ENCODE measurements at regions not wholly inside any gene's neighbourhood (a gene's known extent, or its start where the extent isn't known, plus 50 kb on each side); places are given as distances from the start of the nearest gene placed in this dataset.
A peak's percentile ranks its signal among the peaks of the same experiment; 100 is the strongest.
"Not testable (repeated sequence)": the region's sequence is repeated elsewhere in the genome, so short reads cannot be mapped to it uniquely, and the experiment has no call there.

- H4K5ac ChIP-seq (ENCODE audit: low read length); H3K79me1 ChIP-seq (ENCODE audit: low read length); H3K4ac ChIP-seq (ENCODE audit: low read depth, low read length); H3K4me2 ChIP-seq (ENCODE audit: low read length); H3K79me2 ChIP-seq (ENCODE audit: control insufficient read depth, insufficient read depth, low read length); H2BK120ac ChIP-seq (ENCODE audit: low read depth, low read length); H4K8ac ChIP-seq (ENCODE audit: low read depth, low read length); H3K4me3 ChIP-seq (ENCODE audit: low read length); DNase-seq; H3K4me1 ChIP-seq (ENCODE audit: control insufficient read depth, low read depth, low read length); H3K27ac ChIP-seq (ENCODE audit: low read depth, low read length); H3K9ac ChIP-seq (ENCODE audit: low read length); H3K36me3 ChIP-seq (ENCODE audit: control insufficient read depth, insufficient read depth, low read length); H2BK5ac ChIP-seq (ENCODE audit: low read length); H2BK15ac ChIP-seq (replicated peaks; ENCODE audit: low read depth); H3K23ac ChIP-seq (ENCODE audit: low read length); H2AK5ac ChIP-seq (ENCODE audit: low read length); H3K18ac ChIP-seq (ENCODE audit: low read length); H3K27me3 ChIP-seq (ENCODE audit: insufficient read depth, low read length, poor library complexity); H3K56ac ChIP-seq (ENCODE audit: low read length): not testable (repeated sequence)
- WGBS (ENCODE audit: extremely low coverage, insufficient coverage, low lambda C conversion rate) = no CpG with 5 or more reads among the region's 1 CpG
Measured at GRCh38 chr22:18234926-18235619, 85.1 kb downstream of the USP18 start.

- H3K4me2 ChIP-seq (ENCODE audit: low read length); H3K27me3 ChIP-seq (ENCODE audit: insufficient read depth, low read length, poor library complexity); H4K5ac ChIP-seq (ENCODE audit: low read length); H3K79me2 ChIP-seq (ENCODE audit: control insufficient read depth, insufficient read depth, low read length); H3K23ac ChIP-seq (ENCODE audit: low read length); H2BK5ac ChIP-seq (ENCODE audit: low read length); H2AK5ac ChIP-seq (ENCODE audit: low read length); H3K9ac ChIP-seq (ENCODE audit: low read length); H3K56ac ChIP-seq (ENCODE audit: low read length); H3K79me1 ChIP-seq (ENCODE audit: low read length); H3K36me3 ChIP-seq (ENCODE audit: control insufficient read depth, insufficient read depth, low read length); H3K4ac ChIP-seq (ENCODE audit: low read depth, low read length); H2BK120ac ChIP-seq (ENCODE audit: low read depth, low read length); H4K8ac ChIP-seq (ENCODE audit: low read depth, low read length); H3K27ac ChIP-seq (ENCODE audit: low read depth, low read length); H3K4me1 ChIP-seq (ENCODE audit: control insufficient read depth, low read depth, low read length); H3K4me3 ChIP-seq (ENCODE audit: low read length); H2BK15ac ChIP-seq (replicated peaks; ENCODE audit: low read depth); H3K18ac ChIP-seq (ENCODE audit: low read length): not testable (repeated sequence)
- DNase-seq = peak; percentile 0
Measured at GRCh38 chr22:18237402-18237801, 87.4 kb downstream of the USP18 start.

Measured in mesendoderm (in vitro differentiated cells).